ENCODE measurements at regions not wholly inside any gene's neighbourhood (a gene's known extent, or its start where the extent isn't known, plus 50 kb on each side); places are given as distances from the start of the nearest gene placed in this dataset.
A peak's percentile ranks its signal among the peaks of the same experiment; 100 is the strongest.

- ATAC-seq (ENCODE audit: low FRiP score in 2 of 2): no peak
- no peaks in the 10 kb centered on the region for H3K36me3 ChIP-seq
- TF ChIP-seq CTCF (IDR thresholded peaks at IDR 0.05) (no peak), POLR2A (IDR thresholded peaks at IDR 0.05) (no peak), POLR2AphosphoS5 (IDR thresholded peaks at IDR 0.05) (no peak), EP300 (IDR thresholded peaks at IDR 0.05) (no peak)
- H3K27ac ChIP-seq: no peak overlapping the region
- no peaks in the 10 kb centered on the region for H3K9me3 ChIP-seq
- peak in 1 of 2 donors; percentile 7 for DNase-seq
- 93 to 94% methylated on average over 14 of the region's 14 CpGs for WGBS, 2 donors
- H3K27me3 ChIP-seq: no peaks in the 10 kb centered on the region
- no peak overlapping the region for H3K4me3 ChIP-seq
- no peaks in the 10 kb centered on the region for H3K4me1 ChIP-seq
Observed at GRCh38 chr10:71078454-71079145, 133.8 kb upstream of the UNC5B start.

- peak in 1 of 2 donors; percentile 14 for DNase-seq
- 83 to 86% methylated on average over 4 to 9 of the region's 12 CpGs for WGBS, 2 donors
- Histone ChIP-seq H3K27ac (no peak overlapping the region), H3K27me3 (no peaks in the 10 kb centered on the region), H3K4me1 (no peaks in the 10 kb centered on the region), H3K4me3 (no peak overlapping the region), H3K36me3 (no peaks in the 10 kb centered on the region), H3K9me3 (no peaks in the 10 kb centered on the region)
- no peak for ATAC-seq (ENCODE audit: low FRiP score in 2 of 2)
- no peak for TF ChIP-seq CTCF (IDR thresholded peaks at IDR 0.05)
- no peak for TF ChIP-seq POLR2A (IDR thresholded peaks at IDR 0.05)
- no peak for TF ChIP-seq POLR2AphosphoS5 (IDR thresholded peaks at IDR 0.05)
- no peak for TF ChIP-seq EP300 (IDR thresholded peaks at IDR 0.05)
Observed at GRCh38 chr10:71079761-71080380, 132.5 kb upstream of the UNC5B start.

GRCh38 chr10:71080381-71081228 is 131.8 kb upstream of the UNC5B start:
- H3K27me3 ChIP-seq: no peaks in the 10 kb centered on the region
- WGBS, 2 donors: 87 to 93% methylated on average over 6 to 7 of the region's 7 CpGs
- TF ChIP-seq POLR2A (IDR thresholded peaks at IDR 0.05) (no peak), POLR2AphosphoS5 (IDR thresholded peaks at IDR 0.05) (no peak), CTCF (IDR thresholded peaks at IDR 0.05) (no peak), EP300 (IDR thresholded peaks at IDR 0.05) (no peak)
- H3K36me3 ChIP-seq: no peaks in the 10 kb centered on the region
- H3K4me1 ChIP-seq: no peaks in the 10 kb centered on the region
- ATAC-seq (ENCODE audit: low FRiP score in 2 of 2) (no peak), DNase-seq (peak in 1 of 2 donors; percentile 9)
- no peak overlapping the region for H3K4me3 ChIP-seq
- no peak overlapping the region for H3K27ac ChIP-seq
- H3K9me3 ChIP-seq: no peaks in the 10 kb centered on the region

GRCh38 chr10:71081229-71081560 is 131.2 kb upstream of the UNC5B start:
- ATAC-seq (ENCODE audit: low FRiP score in 2 of 2): no peak
- Histone ChIP-seq H3K27ac (no peak overlapping the region), H3K4me1 (no peaks in the 10 kb centered on the region), H3K36me3 (no peaks in the 10 kb centered on the region), H3K4me3 (no peak overlapping the region), H3K9me3 (no peaks in the 10 kb centered on the region), H3K27me3 (no peaks in the 10 kb centered on the region)
- WGBS, 2 donors: 63 to 65% methylated on average over 6 of the region's 6 CpGs
- DNase-seq: peak in 1 of 2 donors; percentile 3
- TF ChIP-seq EP300 (IDR thresholded peaks at IDR 0.05) (no peak), POLR2AphosphoS5 (IDR thresholded peaks at IDR 0.05) (no peak), POLR2A (IDR thresholded peaks at IDR 0.05) (no peak), CTCF (IDR thresholded peaks at IDR 0.05) (no peak)

Measured in upper lobe of left lung (tissue), 6 donors.